HG02571 (cell line): ENCODE measurements at regions not wholly inside any gene's neighbourhood (a gene's known extent, or its start where the extent isn't known, plus 50 kb on each side); places are given as distances from the start of the nearest gene placed in this dataset.
"Not testable (repeated sequence)": the region's sequence is repeated elsewhere in the genome, so short reads cannot be mapped to it uniquely, and the experiment has no call there.

Source experiments
- ATAC-seq: cut with Tn5 transposase; IDR thresholded peaks from one replicate; pipeline ENCODE4 v1.9.1; 2021; ENCODE audit warnings: mild to moderate bottlenecking, moderate library complexity; ENCODE audit not compliant: unreplicated experiment

DNA sequence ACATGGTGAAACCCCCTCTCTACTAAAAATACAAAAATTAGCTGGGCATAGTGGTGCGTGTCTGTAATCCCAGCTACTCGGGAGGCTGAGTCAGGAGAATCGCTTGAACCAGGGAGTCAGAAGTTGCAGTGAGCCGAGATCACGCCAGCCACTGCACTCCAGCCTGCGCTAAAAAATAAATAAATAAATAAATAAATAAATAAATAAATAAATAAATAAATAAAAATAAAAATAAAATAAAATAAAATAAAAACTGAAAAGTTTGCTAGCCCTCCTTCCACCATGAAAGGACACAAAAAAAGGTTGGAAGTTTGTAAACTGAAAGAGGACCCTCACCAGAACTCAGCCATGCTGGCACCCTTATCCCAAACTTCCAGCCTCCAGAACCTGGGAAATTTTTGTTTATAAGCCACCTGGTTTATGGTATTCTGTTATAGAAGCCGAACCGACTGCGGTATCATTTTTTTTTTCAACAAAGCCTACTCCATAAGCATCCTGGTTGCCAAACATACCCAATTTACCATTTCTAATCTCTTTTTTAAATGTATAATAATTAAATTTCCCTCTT is 448.2 kb downstream of the SEMA3D start:
- no peak for ATAC-seq

DNA sequence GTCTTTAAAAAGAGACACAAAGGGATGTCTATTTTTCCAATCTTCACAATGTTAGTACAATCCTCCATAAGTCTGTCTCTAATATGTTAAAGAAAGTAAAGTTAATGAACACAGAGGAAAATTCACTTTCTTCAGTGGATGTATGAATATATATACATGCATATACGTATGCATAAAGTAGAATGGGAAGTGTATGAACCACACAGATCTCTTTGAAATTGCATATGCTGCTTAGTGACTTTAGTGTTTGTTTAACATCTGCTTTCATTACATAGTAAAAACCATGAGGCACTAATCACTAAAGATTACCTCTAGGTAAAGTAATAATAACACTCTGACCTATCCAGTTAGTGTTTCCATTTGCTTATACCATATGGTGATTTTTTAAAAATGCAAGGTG is 451.2 kb downstream of the SEMA3D start:
- ATAC-seq, result no peak

DNA sequence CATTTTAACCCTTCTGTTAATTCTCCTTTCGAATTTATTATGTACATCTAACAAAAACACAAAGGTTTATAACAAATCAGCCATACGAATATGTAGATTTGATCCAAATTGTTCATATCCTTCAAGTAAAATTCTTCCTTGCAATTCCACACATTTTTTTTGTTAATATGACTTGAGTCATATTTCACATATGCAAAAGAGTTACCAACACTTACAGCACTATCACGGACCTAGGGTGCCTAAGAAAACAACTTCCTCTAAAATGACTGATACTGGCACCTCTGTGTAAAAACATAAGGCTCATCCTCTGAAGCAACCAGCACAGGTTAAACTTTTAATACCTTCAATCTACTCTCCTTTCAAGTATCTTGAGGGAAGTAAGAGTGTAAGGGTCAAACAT is 451.8 kb downstream of the SEMA3D start:
- ATAC-seq, result no peak

DNA sequence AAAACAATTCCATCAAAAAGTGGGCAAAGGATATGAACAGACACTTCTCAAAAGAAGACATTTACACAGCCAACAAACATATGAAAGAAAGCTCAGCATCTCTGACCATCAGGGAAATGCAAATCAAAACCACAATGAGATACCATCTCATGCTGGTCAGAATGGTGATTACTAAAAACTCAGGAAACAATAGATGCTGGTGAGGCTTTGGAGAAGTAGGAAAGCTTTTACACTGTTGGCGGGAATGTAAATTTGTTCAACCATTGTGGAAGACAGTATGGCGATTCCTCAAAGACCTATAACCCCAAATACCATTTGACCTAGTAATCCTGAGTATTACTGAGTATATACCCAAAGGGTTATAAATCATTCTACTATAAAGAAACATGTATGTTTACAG is 452.9 kb downstream of the SEMA3D start:
- not testable (repeated sequence) for ATAC-seq

DNA sequence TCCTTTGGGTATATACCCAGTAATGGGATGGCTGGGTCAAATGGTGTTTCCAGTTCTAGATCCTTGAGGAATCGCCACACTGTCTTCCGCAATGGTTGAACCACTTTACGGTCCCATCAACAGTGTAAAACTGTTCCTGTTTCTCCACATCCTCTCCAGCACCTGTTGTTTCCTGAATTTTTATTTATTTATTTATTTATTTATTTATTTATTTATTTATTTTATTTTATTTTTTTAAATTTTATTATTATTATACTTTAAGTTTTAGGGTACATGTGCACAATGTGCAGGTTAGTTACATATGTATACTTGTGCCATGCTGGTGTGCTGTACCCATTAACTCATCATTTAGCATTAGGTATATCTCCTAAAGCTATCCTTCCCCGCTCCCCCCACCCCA is 456.0 kb downstream of the SEMA3D start:
- ATAC-seq, result not testable (repeated sequence)

DNA sequence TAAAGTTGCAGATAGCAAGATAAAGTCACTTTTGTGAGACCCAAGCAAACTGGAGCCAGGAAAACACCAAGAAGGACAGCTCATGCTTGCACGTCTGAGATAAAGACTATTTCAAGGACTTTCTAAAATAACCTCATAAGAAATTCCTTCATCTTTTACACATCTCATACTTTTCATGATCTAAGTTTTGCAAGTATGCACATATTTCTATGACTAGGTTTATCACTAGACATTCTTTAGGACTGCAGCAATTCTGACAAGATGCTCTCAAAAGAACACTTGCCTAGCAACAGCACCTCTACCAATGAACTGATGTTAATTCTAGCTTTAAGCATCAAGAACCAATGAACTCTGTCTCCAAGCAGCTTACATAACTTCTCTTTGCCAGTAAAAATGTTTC is 457.6 kb downstream of the SEMA3D start:
- no peak for ATAC-seq

DNA sequence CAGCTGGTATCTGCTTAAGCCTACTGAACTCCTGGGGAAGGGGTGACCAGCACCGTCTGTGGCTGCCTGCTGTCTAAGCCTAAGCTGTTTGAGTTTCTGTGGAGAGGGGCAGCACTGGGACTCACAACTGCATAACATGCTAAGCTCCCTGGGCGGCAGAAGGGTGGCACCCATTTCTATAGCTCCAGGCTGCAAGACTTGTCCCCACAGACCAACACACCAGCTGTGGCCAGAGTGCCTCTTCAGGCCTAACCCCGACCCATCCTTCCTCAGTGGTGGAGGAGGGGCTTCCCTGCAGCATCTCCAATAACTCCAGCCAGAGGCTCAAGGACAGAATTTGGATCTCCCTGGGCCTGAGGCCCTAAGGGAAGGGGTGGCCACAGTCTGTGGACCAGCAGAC is 464.1 kb downstream of the SEMA3D start:
- no peak for ATAC-seq

DNA sequence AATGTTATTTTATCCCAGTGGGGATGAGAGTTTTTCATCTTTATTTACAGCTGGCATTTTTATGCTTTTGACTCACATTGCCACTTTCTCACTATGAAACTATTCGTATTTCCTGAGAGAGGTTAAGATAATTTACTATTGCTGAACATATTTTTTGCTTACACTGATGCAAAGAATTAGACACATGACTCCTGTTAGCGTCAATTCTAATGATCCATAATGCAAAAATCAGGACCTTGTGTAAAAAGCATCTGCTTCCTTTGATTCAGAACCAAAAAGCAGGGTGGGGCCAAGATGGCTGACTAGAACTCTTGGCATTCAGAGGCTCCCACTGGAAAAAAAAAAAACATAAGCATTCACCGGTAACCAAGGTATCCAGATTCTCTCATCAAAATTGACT is 464.8 kb downstream of the SEMA3D start:
- no peak for ATAC-seq

DNA sequence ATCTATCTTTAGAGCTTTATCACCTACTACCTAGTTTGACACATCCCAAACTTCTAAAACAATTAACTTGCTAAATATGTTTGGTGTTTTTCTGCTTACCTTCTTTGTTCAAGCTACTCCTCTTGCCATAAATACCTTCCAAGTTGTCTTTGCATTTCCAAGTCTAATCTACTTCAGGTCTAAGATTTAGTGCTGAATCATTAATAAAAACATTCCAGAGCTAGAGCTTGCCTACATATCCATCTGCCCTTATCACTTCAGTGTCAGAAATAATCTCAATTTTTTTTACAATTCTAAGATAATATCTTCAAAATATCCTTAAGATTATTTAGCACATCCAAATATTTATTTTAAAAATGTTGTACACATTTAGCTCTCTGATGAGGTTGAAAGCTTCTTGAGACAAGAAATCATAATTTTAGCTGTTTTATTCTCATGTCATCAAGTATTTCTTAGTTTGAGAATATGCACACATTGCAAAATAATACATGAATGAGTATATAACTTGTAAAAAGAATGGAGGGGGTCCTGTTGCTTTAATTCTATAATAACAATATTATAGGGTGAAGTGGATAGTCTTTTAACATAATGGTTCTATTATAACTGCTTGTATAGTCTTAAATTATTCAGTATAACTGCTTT is 466.3 kb downstream of the SEMA3D start:
- no peak for ATAC-seq

DNA sequence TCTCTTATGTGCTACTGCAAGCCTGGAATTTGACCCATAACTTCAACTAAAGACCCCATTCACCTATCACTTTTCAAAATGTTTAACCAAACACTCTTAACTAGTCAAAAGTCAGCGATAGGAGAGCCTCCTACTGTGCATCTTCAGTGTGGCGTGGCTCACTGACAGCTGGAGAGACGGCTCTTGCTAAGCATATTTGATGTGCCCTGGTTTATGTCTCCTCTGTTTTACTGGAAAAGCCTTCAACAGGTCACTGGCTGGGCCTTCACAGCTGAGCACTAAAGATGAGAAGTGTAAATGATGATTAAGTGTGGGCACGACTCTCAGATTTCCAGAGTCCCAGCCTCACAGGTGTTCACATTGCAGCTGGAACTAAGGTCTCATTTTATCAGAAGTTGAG is 472.1 kb downstream of the SEMA3D start:
- no peak for ATAC-seq

DNA sequence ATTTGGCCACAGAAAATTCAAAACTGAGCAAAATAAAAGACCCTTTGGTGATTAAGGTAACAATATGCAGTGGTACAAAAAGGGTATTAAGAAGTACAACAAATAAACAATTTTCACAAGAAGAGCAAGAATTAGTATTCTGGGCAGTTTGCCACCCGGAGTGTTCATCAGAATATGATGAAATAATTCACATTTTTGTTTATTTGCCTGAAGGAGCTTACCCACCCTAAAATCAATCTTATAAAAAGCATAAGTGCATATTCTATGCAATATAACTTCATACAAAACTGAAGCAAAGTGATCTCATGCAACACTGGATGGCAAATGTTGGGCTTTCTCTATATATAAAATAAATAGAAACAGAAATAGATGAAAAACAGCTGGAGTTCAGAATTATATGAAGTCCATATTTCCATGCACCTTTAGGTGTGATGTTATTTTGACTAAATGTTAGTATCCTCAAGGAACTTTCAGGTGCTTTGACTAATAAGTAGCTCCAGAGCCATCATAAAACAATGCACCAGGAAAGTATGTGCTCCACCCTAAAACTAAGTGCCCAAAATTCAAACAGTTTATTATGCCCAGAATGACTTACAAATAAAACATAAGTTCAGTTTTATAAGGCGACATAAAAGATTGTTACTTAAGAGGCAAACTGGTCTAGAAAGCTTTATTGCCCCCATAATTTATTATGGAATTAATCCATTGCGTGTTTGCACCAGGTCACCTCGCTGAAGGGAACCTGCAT is 474.3 kb downstream of the SEMA3D start:
- ATAC-seq, result no peak

DNA sequence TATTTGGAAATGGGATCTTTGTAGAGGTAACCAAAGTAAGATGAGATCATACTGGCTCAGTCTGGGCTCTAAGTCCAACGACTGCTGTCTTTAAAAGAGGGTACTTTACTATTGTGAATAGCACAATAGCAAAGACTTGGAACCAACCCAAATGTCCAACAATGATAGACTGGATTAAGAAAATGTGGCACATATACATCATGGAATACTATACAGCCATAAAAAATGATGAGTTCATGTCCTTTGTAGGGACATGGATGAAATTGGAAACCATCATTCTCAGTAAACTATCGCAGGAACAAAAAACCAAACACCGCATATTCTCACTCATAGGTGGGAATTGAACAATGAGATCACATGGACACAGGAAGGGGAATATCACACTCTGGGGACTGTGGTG is 476.3 kb downstream of the SEMA3D start:
- not testable (repeated sequence) for ATAC-seq

DNA sequence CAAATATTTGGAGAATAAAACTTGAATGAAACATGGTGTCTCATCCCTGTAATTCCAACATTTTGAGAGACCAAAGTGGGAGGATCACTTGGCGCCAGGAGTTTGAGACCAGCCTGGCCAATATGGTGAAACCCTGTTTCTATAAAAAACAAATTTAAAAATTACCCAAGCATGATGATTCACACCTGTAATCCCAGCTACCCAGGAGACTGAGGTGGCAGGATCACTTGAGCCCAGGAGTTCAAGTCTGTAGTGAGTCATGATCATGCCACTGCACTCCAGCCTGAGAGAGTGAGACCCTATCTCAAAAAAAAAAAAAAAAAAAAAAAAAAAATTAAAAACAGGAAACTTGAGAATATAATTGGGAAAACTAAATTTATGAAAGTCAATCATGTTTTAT is 481.1 kb downstream of the SEMA3D start:
- ATAC-seq, result no peak

DNA sequence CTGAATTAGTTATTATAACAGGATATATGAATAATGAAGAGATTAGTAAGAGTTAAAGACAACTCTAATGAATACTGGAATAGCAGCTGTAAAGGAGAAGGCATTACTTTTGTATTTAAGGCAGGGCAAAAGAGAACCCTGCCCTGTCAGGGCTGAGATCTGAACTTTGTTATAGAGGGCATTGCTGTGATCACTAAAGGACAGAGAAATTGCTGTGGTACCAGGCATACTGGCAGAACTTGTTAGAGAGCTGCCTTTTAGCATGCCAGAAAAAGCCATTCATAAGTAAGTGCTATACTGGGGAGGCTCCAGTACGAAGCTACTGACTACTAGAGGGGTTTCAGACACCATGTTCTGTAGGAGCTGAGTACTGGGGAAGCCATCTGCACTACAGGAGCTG is 481.8 kb downstream of the SEMA3D start:
- ATAC-seq, result no peak

DNA sequence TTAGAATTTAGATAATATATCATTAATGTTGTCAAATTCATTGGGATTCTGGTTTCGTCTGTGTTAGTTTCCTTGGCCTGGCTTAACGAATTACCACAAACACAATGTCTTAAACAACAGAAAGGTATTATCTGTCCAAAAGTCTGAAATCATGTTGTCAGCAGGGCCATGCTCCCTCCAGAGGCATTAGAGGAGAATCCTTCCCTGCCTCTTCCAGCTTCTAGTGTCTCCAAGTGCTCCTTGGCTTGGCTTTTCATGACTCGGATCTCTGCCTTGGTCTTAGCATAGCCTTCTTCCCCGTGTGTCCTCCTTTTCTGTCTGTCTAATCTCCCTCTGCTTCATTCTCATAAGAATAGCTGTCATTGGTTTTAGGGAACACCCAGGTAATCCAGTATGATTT is 482.5 kb downstream of the SEMA3D start:
- no peak for ATAC-seq

DNA sequence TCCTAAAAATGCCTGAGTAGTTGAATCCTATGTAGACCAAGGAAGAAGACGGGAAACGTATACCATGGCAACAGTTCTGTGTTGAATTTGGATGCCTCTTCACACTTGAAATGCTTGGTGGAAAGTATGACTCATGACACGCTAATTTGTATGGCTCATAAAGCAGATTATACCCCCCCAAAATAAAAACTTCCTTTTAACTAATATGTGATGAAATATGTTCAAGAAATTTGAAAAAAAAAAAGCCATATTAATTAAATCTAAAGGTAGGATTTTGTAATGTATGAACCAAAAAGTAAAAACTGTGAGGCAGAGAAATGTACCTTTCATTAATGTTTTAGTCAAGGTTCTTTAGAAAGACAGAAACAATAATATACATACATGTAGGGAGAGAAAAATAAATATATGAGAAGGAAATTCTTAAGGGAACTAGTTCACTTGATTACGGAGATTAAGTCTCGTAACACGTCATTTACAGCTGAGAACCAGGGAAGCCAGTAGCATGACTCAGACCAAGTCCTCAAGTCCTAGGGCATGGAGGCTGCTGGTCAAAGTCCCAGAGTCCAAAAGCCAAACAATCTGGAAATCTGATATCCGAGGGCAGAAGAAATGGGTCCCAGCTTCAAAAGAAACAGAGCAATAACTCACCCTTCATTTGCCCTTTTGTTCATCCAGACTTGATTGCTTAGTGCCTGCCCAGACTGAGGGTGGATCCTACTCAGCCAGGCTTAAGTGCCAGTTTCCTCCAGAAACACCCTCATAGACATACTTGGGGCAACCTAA is 485.1 kb downstream of the SEMA3D start:
- ATAC-seq, result no peak

DNA sequence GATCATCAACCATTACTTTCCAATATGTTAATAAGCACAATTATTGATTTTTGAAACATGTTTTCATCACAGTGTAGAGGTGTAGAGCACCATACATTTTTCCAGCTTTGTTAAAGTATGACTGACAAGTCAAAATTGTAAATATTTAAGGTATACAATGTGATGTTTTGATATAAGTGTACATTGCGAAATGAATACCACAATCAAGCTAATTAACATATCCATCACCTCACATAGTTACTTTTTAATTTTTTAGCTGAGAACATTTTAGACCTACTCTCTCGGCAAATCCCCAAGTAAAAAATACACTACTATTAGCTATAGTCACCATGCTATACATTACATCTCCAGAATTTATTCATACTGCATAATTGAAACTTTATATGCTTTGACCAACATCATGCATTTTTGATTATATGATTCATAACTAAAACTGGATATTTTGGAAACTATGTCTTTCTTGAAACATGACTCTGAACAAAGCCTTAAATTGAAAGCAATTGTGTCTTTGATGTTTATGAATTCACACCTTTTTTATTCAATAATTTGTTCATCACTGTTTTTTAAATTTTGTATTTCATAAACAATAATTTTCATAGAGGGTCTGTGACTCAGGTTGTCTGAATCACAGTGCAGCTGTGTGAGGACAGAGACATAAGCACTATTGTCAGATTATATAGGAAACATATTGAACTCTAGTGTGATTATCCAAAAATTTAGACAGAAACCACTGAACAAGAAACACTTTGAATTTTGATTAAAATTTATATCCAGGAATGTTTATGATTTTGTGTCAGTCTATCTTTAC is 486.1 kb downstream of the SEMA3D start:
- ATAC-seq, result no peak

DNA sequence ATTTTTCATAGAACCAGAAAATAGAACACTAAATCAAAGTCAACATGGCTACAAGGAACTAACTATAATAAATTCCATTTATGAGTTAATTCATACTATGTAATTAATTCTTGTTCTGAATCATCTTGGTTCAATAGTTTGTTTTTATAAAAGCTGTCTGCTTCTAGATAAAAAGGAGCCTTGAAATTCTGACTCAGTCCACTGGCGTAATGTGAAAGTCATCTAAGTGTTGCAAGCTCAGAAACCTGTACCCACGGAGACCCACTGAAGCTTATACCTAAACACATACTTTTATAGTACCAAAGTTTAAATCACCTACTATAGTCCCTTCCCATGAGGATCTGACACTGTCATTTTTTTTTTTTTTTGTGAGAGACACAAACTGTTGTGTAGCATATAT is 489.4 kb downstream of the SEMA3D start:
- ATAC-seq, result no peak

DNA sequence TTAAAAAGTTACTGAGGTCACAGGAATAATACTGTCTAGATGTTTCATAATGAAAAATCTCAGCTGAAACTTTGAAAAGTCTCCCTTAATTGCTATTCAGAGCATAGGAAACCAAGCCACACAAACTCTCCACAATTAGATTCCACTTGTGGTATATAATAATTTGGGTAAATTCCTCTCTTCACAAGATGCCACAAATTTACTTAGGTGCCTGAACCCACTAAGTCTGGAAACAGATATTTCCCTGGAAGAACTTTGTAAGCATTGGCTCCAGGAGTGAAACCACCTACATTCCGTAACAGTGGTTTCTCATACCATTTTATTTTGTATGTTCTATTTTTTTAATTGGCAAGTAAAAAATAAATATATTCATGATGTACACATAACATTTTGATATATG is 493.4 kb downstream of the SEMA3D start:
- ATAC-seq, result no peak

DNA sequence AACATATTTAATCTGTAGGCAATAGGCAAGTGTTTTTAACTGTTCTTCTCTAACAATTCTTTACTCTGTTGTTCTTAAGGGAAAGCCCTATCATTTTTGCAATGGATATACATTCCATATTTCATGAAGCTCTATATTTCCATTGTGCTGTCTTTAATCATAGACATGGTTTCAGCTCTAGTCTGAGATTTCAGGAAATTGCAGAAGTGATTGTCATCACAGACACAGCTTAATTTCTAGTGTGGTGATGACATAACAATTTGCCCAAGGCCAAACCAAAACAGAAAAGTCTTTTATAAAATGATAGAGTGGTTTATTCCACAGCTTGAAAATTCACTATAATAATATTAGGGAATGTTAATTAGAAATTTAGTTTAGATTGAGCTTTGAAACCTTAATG is 494.1 kb upstream of the SEMA3A start:
- ATAC-seq, result no peak

DNA sequence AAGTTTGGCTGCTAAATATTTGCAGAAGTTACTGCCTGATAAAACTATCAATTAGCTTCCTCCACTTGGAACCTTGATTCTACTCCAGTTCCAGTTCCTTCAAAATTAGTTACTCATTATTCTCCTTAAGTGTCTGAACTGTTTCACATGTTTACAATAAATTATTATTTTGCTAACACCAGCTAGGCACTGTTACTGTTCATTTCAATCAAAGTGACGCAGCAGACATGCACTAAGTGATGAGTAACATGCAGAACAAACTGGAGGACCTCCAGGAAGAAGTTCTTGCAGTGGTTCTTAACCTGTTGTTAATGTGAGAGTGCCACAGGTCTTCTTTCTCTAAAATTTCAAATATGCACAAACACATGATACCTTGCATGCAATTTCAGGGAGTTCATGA is 491.8 kb upstream of the SEMA3A start:
- no peak for ATAC-seq
